NCI-H524 treated with DMSO at 0.1 percent for 48 hours (cell line): ENCODE measurements at regions not wholly inside any gene's neighbourhood (a gene's known extent, or its start where the extent isn't known, plus 50 kb on each side); places are given as distances from the start of the nearest gene placed in this dataset.

Source experiments
- DNase-seq: peaks from one replicate; lab custom pipeline; 2025; lab: John Stamatoyannopoulos, UW

DNA sequence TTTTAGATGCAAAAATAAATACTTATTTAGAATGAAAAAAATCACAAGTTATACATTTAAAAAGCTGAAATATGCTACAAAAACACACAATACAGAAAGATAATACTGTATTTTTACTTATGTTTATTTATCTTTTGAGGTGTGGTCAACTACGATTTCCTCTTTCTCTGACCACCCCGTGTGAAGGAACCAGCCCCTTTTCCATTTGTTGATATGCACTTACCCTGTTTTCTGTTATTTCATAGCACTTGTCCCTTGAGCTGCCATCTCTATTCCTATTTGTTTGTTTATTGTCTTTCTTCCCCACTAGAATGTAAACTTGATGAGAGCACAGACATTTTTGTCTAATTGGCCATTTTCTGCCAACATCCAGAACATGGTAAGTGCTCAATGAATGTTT lies 460.5 kb upstream of the TRIB2 start:
- no peak for DNase-seq

DNA sequence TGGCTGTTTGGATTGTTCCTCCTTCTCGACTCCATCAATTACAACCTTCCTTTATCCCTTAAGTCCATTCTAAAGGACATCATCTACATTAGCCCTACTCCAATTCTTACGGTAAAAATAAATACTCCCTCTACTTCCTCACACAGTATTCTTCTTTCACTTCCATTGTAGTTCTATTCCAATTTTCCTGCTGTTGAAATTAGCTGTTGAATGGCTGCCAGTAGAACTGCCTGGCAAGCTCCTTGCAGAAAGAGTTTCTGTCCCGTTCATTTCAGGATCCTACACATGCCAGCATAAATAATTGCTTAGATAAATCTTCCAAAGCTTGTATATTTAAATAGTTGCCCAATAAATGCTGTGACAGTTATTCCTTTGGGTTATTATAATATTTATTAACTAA lies 459.3 kb upstream of the TRIB2 start:
- no peak for DNase-seq

DNA sequence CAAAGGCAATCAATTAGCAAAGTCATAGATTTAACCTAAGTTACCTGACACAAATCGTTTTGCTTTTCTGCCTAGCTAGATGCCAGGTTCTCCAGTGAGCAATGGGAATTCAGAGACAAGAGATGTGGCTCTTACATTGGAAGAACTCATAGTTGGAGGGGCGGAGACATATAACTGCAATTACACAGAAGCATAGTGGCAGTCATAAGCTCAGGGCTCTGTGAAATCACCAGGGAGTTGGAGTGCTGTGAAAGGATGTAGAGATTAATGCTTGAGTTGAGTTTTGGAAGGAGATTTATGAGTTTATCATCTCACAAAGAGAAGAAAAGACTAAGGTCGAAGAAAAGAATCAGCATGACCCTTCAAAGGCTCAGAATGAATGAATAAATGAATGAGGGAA lies 457.2 kb upstream of the TRIB2 start:
- no peak for DNase-seq

DNA sequence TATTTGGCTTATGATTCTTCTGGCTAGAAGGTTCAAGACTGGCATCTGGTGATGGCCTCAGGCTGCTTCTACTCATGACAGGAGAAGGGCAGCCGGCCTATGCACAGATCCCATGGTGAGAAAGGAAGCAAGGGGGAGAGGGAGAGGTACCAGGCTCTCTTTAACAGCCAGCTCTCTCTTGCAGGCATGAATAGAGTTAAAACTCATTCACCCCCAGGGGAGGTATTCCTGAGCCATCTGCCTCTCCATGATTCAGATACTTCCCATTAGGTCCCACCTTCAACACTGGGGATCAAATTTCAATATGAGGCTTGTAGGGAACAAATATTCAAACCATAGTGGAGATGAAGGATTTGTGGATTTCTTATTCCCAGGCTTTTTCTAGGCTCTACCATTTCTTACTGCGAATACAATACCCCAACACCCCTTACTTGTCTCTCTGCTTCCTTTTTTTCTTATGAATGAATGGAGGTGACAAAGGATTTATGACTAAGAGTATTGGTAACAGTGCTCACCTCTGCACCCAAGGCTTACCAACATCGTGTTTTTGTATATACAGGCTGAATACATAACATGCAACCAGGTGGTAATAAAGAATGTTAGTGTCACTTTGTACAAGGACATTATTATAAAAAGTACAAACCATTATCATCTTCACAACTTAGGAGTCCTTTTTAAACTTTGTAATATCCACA lies 454.6 kb upstream of the TRIB2 start:
- peak; percentile 35 for DNase-seq

GRCh38 chr2:12262681-12263436 lies 453.9 kb upstream of the TRIB2 start:
- no peak for DNase-seq

GRCh38 chr2:12263730-12264129 lies 453.0 kb upstream of the TRIB2 start:
- DNase-seq: no peak

GRCh38 chr2:12264146-12264545 lies 452.6 kb upstream of the TRIB2 start:
- DNase-seq: no peak

DNA sequence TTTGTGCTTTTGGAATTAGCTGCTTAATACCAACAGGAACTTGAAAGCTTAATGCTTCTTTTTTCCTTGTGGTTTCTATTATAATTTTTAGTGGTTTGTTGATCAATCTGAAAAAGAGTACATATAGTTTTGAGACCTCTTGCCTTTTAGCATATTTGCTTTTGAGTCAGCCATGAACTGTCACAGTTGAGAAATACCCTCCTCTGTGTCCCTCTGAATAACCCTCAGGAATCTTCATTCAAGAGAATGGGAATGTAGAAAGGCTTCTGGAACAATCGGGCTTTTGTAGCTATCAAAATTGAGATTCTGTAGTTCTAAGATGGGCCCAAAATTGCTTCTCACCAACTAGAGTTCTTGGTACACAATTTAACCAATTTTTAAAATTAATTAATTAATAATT lies 451.1 kb upstream of the TRIB2 start:
- no peak for DNase-seq

DNA sequence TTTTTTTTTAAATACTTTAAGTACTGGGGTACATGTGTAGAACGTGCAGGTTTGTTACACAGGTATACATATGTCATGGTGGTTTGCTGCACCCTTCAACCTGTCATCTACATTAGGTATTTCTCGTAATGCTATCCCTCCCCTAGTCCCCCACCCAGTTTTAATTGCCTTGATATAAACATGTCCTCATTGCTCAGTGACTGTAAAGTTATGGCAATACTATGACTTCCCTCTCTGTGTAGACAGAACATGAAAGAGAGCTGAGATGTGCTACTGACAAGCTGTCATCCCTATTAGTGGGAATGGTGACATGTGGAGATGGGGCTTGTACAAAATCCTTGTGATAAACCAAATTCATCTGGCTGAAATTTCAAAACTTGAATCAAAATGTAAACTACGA lies 449.7 kb upstream of the TRIB2 start:
- DNase-seq: no peak

GRCh38 chr2:12269041-12269972 lies 447.4 kb upstream of the TRIB2 start:
- no peak for DNase-seq

- DNase-seq: no peak
Measured at GRCh38 chr2:12270876-12271588, 445.7 kb upstream of the TRIB2 start.

DNA sequence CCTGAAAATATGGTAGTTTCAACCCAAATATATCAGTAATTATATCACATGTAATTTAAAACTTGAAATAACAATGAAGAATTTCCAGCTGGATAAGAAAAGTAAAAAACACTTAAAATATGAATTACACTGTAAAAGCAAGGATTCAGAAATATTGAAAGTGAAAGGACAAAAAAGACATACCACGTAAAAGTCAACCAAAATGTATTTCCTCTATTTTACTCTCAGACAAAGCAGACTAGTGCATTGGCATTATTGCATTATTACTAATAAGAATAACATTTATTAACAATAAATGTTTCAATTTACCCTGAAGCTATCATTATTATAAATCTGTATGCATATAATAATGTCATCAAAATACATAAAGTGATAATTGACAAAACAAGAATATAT lies 445.1 kb upstream of the TRIB2 start:
- DNase-seq: no peak

DNA sequence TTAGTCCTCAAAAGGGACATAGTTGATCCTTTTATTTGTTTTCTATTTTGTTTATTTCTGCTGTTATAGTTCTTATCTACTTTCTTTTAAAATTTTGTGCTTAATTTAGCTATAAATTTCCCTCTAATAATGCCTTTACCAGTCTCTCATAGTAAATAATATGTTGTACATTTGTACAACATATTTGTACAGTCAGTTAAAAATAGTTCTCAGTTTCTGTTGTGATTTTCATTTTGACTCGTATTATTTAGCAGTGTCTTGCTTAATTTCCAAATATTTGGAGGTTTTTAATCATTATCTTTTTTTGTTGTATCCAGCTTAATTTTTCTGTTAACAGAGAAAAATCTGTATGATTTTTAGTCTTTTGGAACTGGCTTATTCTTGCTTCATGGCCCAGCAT lies 443.6 kb upstream of the TRIB2 start:
- no peak for DNase-seq

GRCh38 chr2:12274591-12274990 lies 442.1 kb upstream of the TRIB2 start:
- DNase-seq: no peak

- DNase-seq: no peak
Measured at GRCh38 chr2:12277241-12278034, 439.3 kb upstream of the TRIB2 start.

DNA sequence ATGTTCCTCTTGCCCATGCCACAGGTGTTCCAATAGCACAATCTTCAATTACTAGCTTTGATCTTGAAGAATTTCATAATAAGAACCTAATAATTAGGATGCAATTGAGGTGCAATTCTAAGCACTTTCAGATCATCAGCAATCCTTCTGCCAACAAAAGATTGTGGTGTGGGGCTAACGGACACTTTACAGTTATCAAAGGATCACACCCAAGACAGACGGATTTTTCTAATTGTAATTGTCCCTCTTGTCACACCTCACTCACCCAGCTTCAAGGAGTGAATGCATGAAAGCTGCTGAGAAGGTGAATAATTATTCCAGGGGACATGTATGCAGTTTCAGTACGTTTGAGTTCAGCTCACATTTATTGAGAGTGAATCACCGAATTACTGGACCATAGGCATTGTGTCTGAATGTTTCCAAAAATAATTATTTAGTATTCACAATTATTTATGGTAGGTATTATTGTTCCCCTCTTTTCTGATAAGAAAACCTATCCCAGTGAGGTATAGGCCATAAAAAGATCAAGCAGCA lies 438.5 kb upstream of the TRIB2 start:
- no peak for DNase-seq

GRCh38 chr2:12282780-12283695 lies 433.7 kb upstream of the TRIB2 start:
- no peak for DNase-seq

GRCh38 chr2:12284037-12284436 lies 432.7 kb upstream of the TRIB2 start:
- DNase-seq: no peak

DNA sequence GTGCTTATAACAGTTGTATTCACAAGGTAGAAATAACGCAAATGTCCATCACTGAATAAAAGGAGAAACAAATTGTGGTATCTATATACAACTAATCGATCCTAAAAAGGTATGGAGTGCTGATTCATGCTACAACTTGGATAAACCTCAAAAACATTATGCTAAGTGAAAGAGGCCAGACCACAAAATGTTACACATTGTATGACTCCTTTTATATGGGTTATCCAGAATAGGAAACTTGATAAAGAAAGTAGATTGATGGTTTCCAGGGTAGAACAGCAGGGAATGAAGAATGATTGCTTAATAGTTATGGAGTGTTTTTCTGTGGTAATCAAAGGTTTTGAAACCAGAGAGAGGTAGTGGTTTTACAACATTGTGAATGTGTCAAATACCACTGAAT lies 432.2 kb upstream of the TRIB2 start:
- no peak for DNase-seq

GRCh38 chr2:12286347-12286746 lies 430.4 kb upstream of the TRIB2 start:
- DNase-seq: no peak
